CD4-positive, alpha-beta memory T cell (primary cell): ENCODE measurements at regions not wholly inside any gene's neighbourhood (a gene's known extent, or its start where the extent isn't known, plus 50 kb on each side); places are given as distances from the start of the nearest gene placed in this dataset.
"Not testable (repeated sequence)": the region's sequence is repeated elsewhere in the genome, so short reads cannot be mapped to it uniquely, and the experiment has no call there.

ENCODE experiments used
- CTCF ChIA-PET: fragments of 350-600 bp; sonication (Branson Sonifier 250); formaldehyde crosslinking; loops from one replicate; lab custom pipeline; 2021; ENCODE audit warnings: inconsistent platforms; ENCODE audit not compliant: partially characterized antibody; lab: Charles Lee
- POLR2A ChIA-PET: fragments of 350-600 bp; sonication (Branson Sonifier 250); formaldehyde crosslinking; loops from one replicate; lab custom pipeline; 2021; ENCODE audit not compliant: partially characterized antibody; lab: Charles Lee
- DNase-seq, 5 donors: peaks; one replicate each; pipeline versions ENCODE4 v3.0.0 to v3.0.0-alpha.2; 2020 to 2022; ENCODE audit warnings: mixed read lengths in 1 of 5
- H3K27ac ChIP-seq: one replicate; pipeline ENCODE4 v1.7.0; 2013; ENCODE audit warnings: low read depth, low read length
- H3K27me3 ChIP-seq: 2 replicates; pipeline ENCODE4 v1.7.0; 2013; ENCODE audit warnings: mild to moderate bottlenecking, low read length, moderate library complexity; ENCODE audit not compliant: insufficient read depth
- H3K36me3 ChIP-seq: 2 replicates; pipeline ENCODE4 v1.7.0; 2013; ENCODE audit warnings: mild to moderate bottlenecking, low read length, moderate library complexity; ENCODE audit not compliant: insufficient read depth
- H3K4me1 ChIP-seq: 2 replicates; pipeline ENCODE4 v1.7.0; 2013; ENCODE audit warnings: mild to moderate bottlenecking, low read length, moderate library complexity; ENCODE audit not compliant: insufficient read depth
- H3K4me3 ChIP-seq, 2 donors: one replicate each; pipeline ENCODE4 v1.7.0; 2013; ENCODE audit warnings: low read length in 2 of 2, mild to moderate bottlenecking in 1 of 2
- H3K9me3 ChIP-seq, 2 donors: one replicate each; pipeline ENCODE4 v1.7.0; 2013; ENCODE audit warnings: low read length in 2 of 2, control low read depth in 1 of 2; ENCODE audit not compliant: control insufficient read depth in 1 of 2
- H3K27ac Mint-ChIP-seq, 7 donors: one replicate each; pipeline ENCODE4 v1.8.0; 2020 to 2021; ENCODE audit warnings: mixed read lengths in 7 of 7, mild to moderate bottlenecking in 6 of 7, inconsistent platforms in 3 of 7, moderate library complexity in 3 of 7
- H3K27me3 Mint-ChIP-seq, 2 donors: one replicate each; pipeline ENCODE4 v1.8.0; 2020 to 2021; ENCODE audit warnings: mixed read lengths in 2 of 2
- H3K36me3 Mint-ChIP-seq, 2 donors: one replicate each; pipeline ENCODE4 v1.8.0; 2020 to 2021; ENCODE audit warnings: mixed read lengths in 2 of 2, inconsistent platforms in 1 of 2, mild to moderate bottlenecking in 1 of 2
- H3K4me1 Mint-ChIP-seq, 4 donors: one replicate each; pipeline ENCODE4 v1.8.0; 2020 to 2021; ENCODE audit warnings: mixed read lengths in 4 of 4, mild to moderate bottlenecking in 1 of 4
- H3K4me3 Mint-ChIP-seq, 8 donors: one replicate each; pipeline ENCODE4 v1.8.0; 2020 to 2021; ENCODE audit warnings: mixed read lengths in 8 of 8, mild to moderate bottlenecking in 7 of 8, moderate library complexity in 6 of 8, inconsistent platforms in 3 of 8
- H3K9me3 Mint-ChIP-seq, 8 donors: one replicate each; pipeline ENCODE4 v1.8.0; 2020 to 2021; ENCODE audit warnings: mixed read lengths in 8 of 8, mild to moderate bottlenecking in 5 of 8, inconsistent platforms in 3 of 8, moderate library complexity in 1 of 8
- intact Hi-C: fragments of 100-400 bp; cut with micrococcal nuclease; formaldehyde crosslinking; loops from one replicate; pipeline ENCODE4 v1.15.1; 2023

- no peaks in the 10 kb centered on the region for H3K4me1 ChIP-seq
These were observed 139.8 kb upstream of the GK2 start for GRCh38 chr4:79547851-79548250.

DNA sequence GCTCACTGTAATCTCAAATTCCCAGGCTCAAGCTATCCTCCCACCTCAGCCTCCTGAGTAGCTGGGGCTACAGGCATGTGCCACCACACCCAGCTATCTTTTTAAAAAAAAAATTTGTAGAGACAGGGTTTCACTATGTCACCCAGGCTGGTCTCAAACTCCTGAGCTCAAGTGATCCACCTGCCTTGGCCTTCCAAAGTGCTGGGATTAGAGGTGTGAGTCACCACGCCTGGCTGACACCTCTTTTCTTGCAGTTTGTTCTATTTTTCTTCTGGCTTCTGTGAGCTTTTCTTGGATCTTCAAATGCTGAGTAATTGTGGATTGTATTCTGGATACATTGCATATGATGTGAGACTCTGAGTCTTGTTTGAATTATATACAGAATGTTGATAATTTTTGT lies 137.3 kb upstream of the GK2 start:
- H3K4me1 ChIP-seq, H3K9me3 Mint-ChIP-seq, H3K27me3 ChIP-seq, H3K27ac Mint-ChIP-seq, H3K4me3 ChIP-seq, intact Hi-C loops, POLR2A ChIA-PET, CTCF ChIA-PET, H3K27me3 Mint-ChIP-seq, DNase-seq, H3K4me3 Mint-ChIP-seq, H3K4me1 Mint-ChIP-seq, H3K27ac ChIP-seq, H3K36me3 Mint-ChIP-seq, H3K9me3 ChIP-seq, H3K36me3 ChIP-seq: not testable (repeated sequence)

More at GRCh38 chr4:79547851-79548250, 139.8 kb upstream of the GK2 start:
- ChIA-PET CTCF (no interaction called here), POLR2A (no interaction called here)
- no peaks in the 10 kb centered on the region for H3K9me3 ChIP-seq
- H3K36me3 ChIP-seq = no peaks in the 10 kb centered on the region
- intact Hi-C loops = no loop called here
- Mint-ChIP-seq H3K9me3 (peaks cover 0 to 3% (median 0%) of the 10 kb centered on the region in 8 donors), H3K27me3 (peaks cover 2 to 9% of the 10 kb centered on the region in 2 donors), H3K4me1 (no peaks in the 10 kb centered on the region), H3K4me3 (no peak overlapping the region), H3K27ac (no peak overlapping the region), H3K36me3 (no peaks in the 10 kb centered on the region)
- no peak for DNase-seq
- H3K27me3 ChIP-seq = no peaks in the 10 kb centered on the region
- no peak overlapping the region for H3K4me3 ChIP-seq
- no peak overlapping the region for H3K27ac ChIP-seq

DNA sequence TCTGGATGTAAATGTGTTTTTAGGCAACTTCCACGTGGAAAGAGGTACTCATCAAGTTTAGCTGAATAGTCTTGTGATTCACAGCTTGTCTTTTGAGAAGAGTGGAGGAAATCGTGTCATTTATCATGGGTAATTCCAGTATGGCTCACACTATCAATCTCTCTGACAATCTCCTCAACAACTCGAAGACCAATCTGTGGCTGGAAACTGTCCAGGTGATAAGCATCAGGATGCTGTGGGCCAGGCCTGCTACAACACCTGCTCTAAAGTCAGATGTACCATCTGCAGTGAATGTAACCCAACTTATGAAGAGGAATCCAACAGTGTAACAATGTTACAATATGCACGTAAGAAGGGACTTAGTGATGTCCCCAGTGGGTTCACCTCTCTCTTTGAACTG lies 132.1 kb upstream of the GK2 start:
- no peaks in the 10 kb centered on the region for H3K36me3 ChIP-seq
- intact Hi-C loops = no loop called here
- no peak overlapping the region for H3K27ac ChIP-seq
- H3K27me3 ChIP-seq = no peaks in the 10 kb centered on the region
- no peak for DNase-seq
- H3K4me3 Mint-ChIP-seq = no peak overlapping the region
- no peaks in the 10 kb centered on the region for H3K4me1 Mint-ChIP-seq
- peaks cover 0 to 6% of the 10 kb centered on the region in 2 donors for H3K27me3 Mint-ChIP-seq
- H3K36me3 Mint-ChIP-seq = no peaks in the 10 kb centered on the region
- no peak overlapping the region for H3K27ac Mint-ChIP-seq
- H3K4me1 ChIP-seq = no peaks in the 10 kb centered on the region
- H3K9me3 ChIP-seq = no peaks in the 10 kb centered on the region
- CTCF ChIA-PET = no interaction called here
- H3K9me3 Mint-ChIP-seq = peaks cover 0 to 2% (median 0%) of the 10 kb centered on the region in 8 donors
- H3K4me3 ChIP-seq = no peak overlapping the region
- POLR2A ChIA-PET = no interaction called here

- Histone ChIP-seq H3K27ac (no peak overlapping the region), H3K27me3 (no peaks in the 10 kb centered on the region), H3K36me3 (no peaks in the 10 kb centered on the region), H3K9me3 (no peaks in the 10 kb centered on the region), H3K4me1 (no peaks in the 10 kb centered on the region), H3K4me3 (no peak overlapping the region)
- H3K4me3 Mint-ChIP-seq = no peak overlapping the region
- intact Hi-C loops = no loop called here
- no peak for DNase-seq
- H3K4me1 Mint-ChIP-seq = no peaks in the 10 kb centered on the region
- no peaks in the 10 kb centered on the region for H3K9me3 Mint-ChIP-seq
- ChIA-PET POLR2A (no interaction called here), CTCF (interaction anchor here (0.6 kb wide), 1 partner anchor 22 kb away, joined by 3 read pairs; no protein-coding TSS in a partner anchor)
- H3K27ac Mint-ChIP-seq = no peak overlapping the region
- H3K36me3 Mint-ChIP-seq = no peaks in the 10 kb centered on the region
- H3K27me3 Mint-ChIP-seq = peaks cover 1 to 2% of the 10 kb centered on the region in 2 donors
These were observed 127.5 kb upstream of the GK2 start for GRCh38 chr4:79535516-79535915.

DNA sequence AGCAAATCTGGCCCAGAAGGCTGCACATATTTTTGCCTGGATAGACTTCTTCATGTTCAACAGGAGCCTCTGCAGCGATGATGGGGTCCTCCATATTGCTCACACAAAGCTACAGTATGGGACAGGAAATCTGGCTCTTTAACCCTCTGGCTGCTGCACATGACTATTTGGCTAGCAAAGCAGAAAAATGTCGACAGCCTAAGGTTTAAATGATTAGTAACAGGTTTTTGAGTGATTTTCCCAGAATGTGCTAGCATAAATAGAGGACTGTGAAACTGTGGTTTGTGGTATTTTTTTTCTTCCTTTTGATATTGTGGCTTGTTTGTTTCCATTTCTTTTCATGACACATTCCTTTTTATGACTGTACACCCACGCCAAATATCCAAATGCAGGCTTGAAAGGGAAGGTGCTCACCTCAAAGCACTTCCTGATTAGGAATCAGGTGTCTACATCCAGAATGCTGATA lies 120.2 kb upstream of the GK2 start:
- H3K27me3 Mint-ChIP-seq = peaks cover 0 to 2% of the 10 kb centered on the region in 2 donors
- no peaks in the 10 kb centered on the region for H3K9me3 ChIP-seq
- H3K36me3 Mint-ChIP-seq = no peaks in the 10 kb centered on the region
- H3K27me3 ChIP-seq = no peaks in the 10 kb centered on the region
- no peaks in the 10 kb centered on the region for H3K4me1 ChIP-seq
- intact Hi-C loops = no loop called here
- no peaks in the 10 kb centered on the region for H3K36me3 ChIP-seq
- ChIA-PET POLR2A (no interaction called here), CTCF (no interaction called here)
- H3K4me3 ChIP-seq = no peak overlapping the region
- H3K27ac Mint-ChIP-seq = no peak overlapping the region
- H3K9me3 Mint-ChIP-seq = no peaks in the 10 kb centered on the region
- H3K4me3 Mint-ChIP-seq = no peak overlapping the region
- no peak for DNase-seq
- no peak overlapping the region for H3K27ac ChIP-seq
- H3K4me1 Mint-ChIP-seq = no peaks in the 10 kb centered on the region

- CTCF ChIA-PET = no interaction called here
- no peaks in the 10 kb centered on the region for H3K4me1 Mint-ChIP-seq
- no peak for DNase-seq
- intact Hi-C loops = no loop called here
- Histone ChIP-seq H3K27ac (no peak overlapping the region), H3K9me3 (no peaks in the 10 kb centered on the region), H3K27me3 (no peaks in the 10 kb centered on the region), H3K4me3 (no peak overlapping the region), H3K36me3 (no peaks in the 10 kb centered on the region), H3K4me1 (no peaks in the 10 kb centered on the region)
- POLR2A ChIA-PET = no interaction called here
- H3K4me3 Mint-ChIP-seq = no peak overlapping the region
- H3K27me3 Mint-ChIP-seq = peaks cover 0 to 2% of the 10 kb centered on the region in 2 donors
- no peaks in the 10 kb centered on the region for H3K9me3 Mint-ChIP-seq
- no peaks in the 10 kb centered on the region for H3K36me3 Mint-ChIP-seq
- H3K27ac Mint-ChIP-seq = no peak overlapping the region
These were observed 118.9 kb upstream of the GK2 start for GRCh38 chr4:79526641-79527565.

DNA sequence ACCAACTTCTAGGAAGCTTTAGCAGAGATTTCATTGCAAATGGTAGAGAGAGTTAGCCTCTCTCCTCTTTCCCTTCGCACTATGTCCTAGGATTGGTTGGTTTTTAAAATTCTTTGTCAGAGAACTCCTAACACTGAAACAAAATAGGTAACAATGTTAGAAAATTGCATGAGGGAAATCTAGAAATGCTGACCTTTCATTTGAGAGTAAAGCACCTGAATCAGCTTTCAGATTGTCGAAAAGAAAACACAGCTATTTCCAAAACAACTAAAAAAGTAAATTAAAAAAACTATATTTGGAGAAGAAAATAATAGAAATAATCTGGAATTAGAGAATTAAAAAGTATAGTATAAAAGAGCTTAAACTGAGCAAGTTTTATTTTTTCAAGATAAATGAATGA lies 108.1 kb upstream of the GK2 start:
- Histone ChIP-seq H3K36me3 (no peaks in the 10 kb centered on the region), H3K4me1 (no peaks in the 10 kb centered on the region), H3K4me3 (no peak overlapping the region), H3K27ac (no peak overlapping the region), H3K27me3 (no peaks in the 10 kb centered on the region), H3K9me3 (no peaks in the 10 kb centered on the region)
- intact Hi-C loops = no loop called here
- Mint-ChIP-seq H3K4me3 (no peak overlapping the region), H3K9me3 (no peaks in the 10 kb centered on the region), H3K4me1 (no peaks in the 10 kb centered on the region), H3K36me3 (no peaks in the 10 kb centered on the region), H3K27me3 (peaks cover 0 to 3% of the 10 kb centered on the region in 2 donors), H3K27ac (no peak overlapping the region)
- ChIA-PET CTCF (no interaction called here), POLR2A (no interaction called here)
- no peak for DNase-seq
